ENCODE measurements at regions not wholly inside any gene's neighbourhood (a gene's known extent, or its start where the extent isn't known, plus 50 kb on each side); places are given as distances from the start of the nearest gene placed in this dataset.

GRCh38 chrX:69221239-69222102, 56.2 kb upstream of the PJA1 start:
- Histone ChIP-seq H3K27ac (ENCODE audit: low read length) (no peak overlapping the region), H3K79me2 (ENCODE audit: insufficient read depth, low read length) (no peaks in the 10 kb centered on the region), H3K9me3 (ENCODE audit: insufficient read depth, low read length, severe bottlenecking) (no peaks in the 10 kb centered on the region), H3K36me3 (ENCODE audit: insufficient read depth, low read length) (no peaks in the 10 kb centered on the region), H2AFZ (ENCODE audit: low read depth, low read length) (no peak overlapping the region), H3K4me2 (ENCODE audit: insufficient read depth, low read length) (no peak overlapping the region), H3K9ac (ENCODE audit: low read depth, low read length) (no peak overlapping the region), H3K4me3 (ENCODE audit: low read depth in 1 of 2, low read length in 2 of 2) (no peak overlapping the region), H4K20me1 (ENCODE audit: insufficient read depth, low read length) (no peaks in the 10 kb centered on the region), H3K27me3 (ENCODE audit: insufficient read depth, low read length, poor library complexity) (no peaks in the 10 kb centered on the region), H3K4me1 (ENCODE audit: insufficient read depth, low read length) (no peaks in the 10 kb centered on the region)
- no peak for ATAC-seq (ENCODE audit: insufficient read depth, low read depth)
- TF ChIP-seq CTCF (IDR thresholded peaks at IDR 0.05; ENCODE audit: borderline replicate concordance, extremely low read depth, low read length, poor library complexity, severe bottlenecking) (no peak), EZH2 (IDR thresholded peaks at IDR 0.05; ENCODE audit: borderline replicate concordance, low read depth, low read length, severe bottlenecking) (no peak)
- no peak for DNase-seq

GRCh38 chrX:69218407-69218997, 53.2 kb upstream of the PJA1 start:
- Histone ChIP-seq H3K9ac (ENCODE audit: low read depth, low read length) (no peak overlapping the region), H4K20me1 (ENCODE audit: insufficient read depth, low read length) (no peaks in the 10 kb centered on the region), H2AFZ (ENCODE audit: low read depth, low read length) (no peak overlapping the region), H3K27me3 (ENCODE audit: insufficient read depth, low read length, poor library complexity) (no peaks in the 10 kb centered on the region), H3K4me2 (ENCODE audit: insufficient read depth, low read length) (no peak overlapping the region), H3K9me3 (ENCODE audit: insufficient read depth, low read length, severe bottlenecking) (no peaks in the 10 kb centered on the region), H3K79me2 (ENCODE audit: insufficient read depth, low read length) (no peaks in the 10 kb centered on the region), H3K36me3 (ENCODE audit: insufficient read depth, low read length) (no peaks in the 10 kb centered on the region), H3K4me3 (ENCODE audit: low read depth in 1 of 2, low read length in 2 of 2) (no peak overlapping the region), H3K27ac (ENCODE audit: low read length) (no peak overlapping the region), H3K4me1 (ENCODE audit: insufficient read depth, low read length) (no peaks in the 10 kb centered on the region)
- TF ChIP-seq CTCF (IDR thresholded peaks at IDR 0.05; ENCODE audit: borderline replicate concordance, extremely low read depth, low read length, poor library complexity, severe bottlenecking) (no peak), EZH2 (IDR thresholded peaks at IDR 0.05; ENCODE audit: borderline replicate concordance, low read depth, low read length, severe bottlenecking) (no peak)
- ATAC-seq (ENCODE audit: insufficient read depth, low read depth): no peak
- DNase-seq: no peak

- Histone ChIP-seq H3K36me3 (ENCODE audit: insufficient read depth, low read length) (no peaks in the 10 kb centered on the region), H2AFZ (ENCODE audit: low read depth, low read length) (no peak overlapping the region), H3K4me2 (ENCODE audit: insufficient read depth, low read length) (no peak overlapping the region), H3K79me2 (ENCODE audit: insufficient read depth, low read length) (no peaks in the 10 kb centered on the region), H3K9me3 (ENCODE audit: insufficient read depth, low read length, severe bottlenecking) (no peaks in the 10 kb centered on the region), H4K20me1 (ENCODE audit: insufficient read depth, low read length) (no peaks in the 10 kb centered on the region), H3K9ac (ENCODE audit: low read depth, low read length) (no peak overlapping the region), H3K27ac (ENCODE audit: low read length) (no peak overlapping the region), H3K4me3 (ENCODE audit: low read depth in 1 of 2, low read length in 2 of 2) (no peak overlapping the region), H3K27me3 (ENCODE audit: insufficient read depth, low read length, poor library complexity) (no peaks in the 10 kb centered on the region), H3K4me1 (ENCODE audit: insufficient read depth, low read length) (no peaks in the 10 kb centered on the region)
- ATAC-seq (ENCODE audit: insufficient read depth, low read depth) (no peak), DNase-seq (no peak)
- TF ChIP-seq EZH2 (IDR thresholded peaks at IDR 0.05; ENCODE audit: borderline replicate concordance, low read depth, low read length, severe bottlenecking): no peak
These were observed 51.7 kb upstream of the PJA1 start for GRCh38 chrX:69216911-69217310.

- H3K9ac ChIP-seq (ENCODE audit: low read depth, low read length): no peak overlapping the region
- no peak overlapping the region for H3K27ac ChIP-seq (ENCODE audit: low read length)
- DNase-seq (no peak), ATAC-seq (ENCODE audit: insufficient read depth, low read depth) (no peak)
- H3K79me2 ChIP-seq (ENCODE audit: insufficient read depth, low read length): no peaks in the 10 kb centered on the region
- H3K4me2 ChIP-seq (ENCODE audit: insufficient read depth, low read length): no peak overlapping the region
- H2AFZ ChIP-seq (ENCODE audit: low read depth, low read length): no peak overlapping the region
- H3K4me1 ChIP-seq (ENCODE audit: insufficient read depth, low read length): no peaks in the 10 kb centered on the region
- no peaks in the 10 kb centered on the region for H3K36me3 ChIP-seq (ENCODE audit: insufficient read depth, low read length)
- H3K4me3 ChIP-seq (ENCODE audit: low read depth in 1 of 2, low read length in 2 of 2): no peak overlapping the region
- H3K27me3 ChIP-seq (ENCODE audit: insufficient read depth, low read length, poor library complexity): no peaks in the 10 kb centered on the region
- no peaks in the 10 kb centered on the region for H4K20me1 ChIP-seq (ENCODE audit: insufficient read depth, low read length)
- no peaks in the 10 kb centered on the region for H3K9me3 ChIP-seq (ENCODE audit: insufficient read depth, low read length, severe bottlenecking)
- TF ChIP-seq EZH2 (IDR thresholded peaks at IDR 0.05; ENCODE audit: borderline replicate concordance, low read depth, low read length, severe bottlenecking): no peak
- no peak for TF ChIP-seq CTCF (IDR thresholded peaks at IDR 0.05; ENCODE audit: borderline replicate concordance, extremely low read depth, low read length, poor library complexity, severe bottlenecking)
These were observed 51.2 kb upstream of the PJA1 start for GRCh38 chrX:69216446-69216845.
